ENCODE measurements at regions not wholly inside any gene's neighbourhood (a gene's known extent, or its start where the extent isn't known, plus 50 kb on each side); places are given as distances from the start of the nearest gene placed in this dataset.

- DNase-seq (ENCODE audit: low read depth) = no peak
These were observed 136.1 kb upstream of the LGALSL start for GRCh38 chr2:64317707-64318475.

- DNase-seq (ENCODE audit: low read depth) = no peak
These were observed 135.6 kb upstream of the LGALSL start for GRCh38 chr2:64318476-64318748.

- no peak for DNase-seq (ENCODE audit: low read depth)
These were observed 134.1 kb upstream of the LGALSL start for GRCh38 chr2:64319896-64320295.

- no peak for DNase-seq (ENCODE audit: low read depth)
These were observed 131.5 kb upstream of the LGALSL start for GRCh38 chr2:64322433-64322832.

- DNase-seq (ENCODE audit: low read depth) = no peak
These were observed 130.8 kb upstream of the LGALSL start for GRCh38 chr2:64323197-64323596.

GRCh38 chr2:64324746-64325410, 129.1 kb upstream of the LGALSL start:
- no peak for DNase-seq (ENCODE audit: low read depth)

GRCh38 chr2:64325477-64325851, 128.5 kb upstream of the LGALSL start:
- no peak for DNase-seq (ENCODE audit: low read depth)

- peak; percentile 52 for DNase-seq (ENCODE audit: low read depth)
These were observed 127.9 kb upstream of the LGALSL start for GRCh38 chr2:64325852-64326577.

- no peak for DNase-seq (ENCODE audit: low read depth)
These were observed 127.3 kb upstream of the LGALSL start for GRCh38 chr2:64326578-64327050.

GRCh38 chr2:64327129-64327509, 126.8 kb upstream of the LGALSL start:
- DNase-seq (ENCODE audit: low read depth) = no peak

GRCh38 chr2:64327510-64328414, 126.2 kb upstream of the LGALSL start:
- DNase-seq (ENCODE audit: low read depth) = peak; percentile 37

GRCh38 chr2:64328415-64328722, 125.6 kb upstream of the LGALSL start:
- DNase-seq (ENCODE audit: low read depth) = no peak

- no peak for DNase-seq (ENCODE audit: low read depth)
These were observed 125.2 kb upstream of the LGALSL start for GRCh38 chr2:64328756-64329155.

GRCh38 chr2:64329848-64330247, 124.1 kb upstream of the LGALSL start:
- DNase-seq (ENCODE audit: low read depth) = no peak

- DNase-seq (ENCODE audit: low read depth) = peak; percentile 69
These were observed 123.5 kb upstream of the LGALSL start for GRCh38 chr2:64330281-64331113.

GRCh38 chr2:64331114-64331645, 122.8 kb upstream of the LGALSL start:
- DNase-seq (ENCODE audit: low read depth) = no peak

GRCh38 chr2:64331849-64332699, 121.9 kb upstream of the LGALSL start:
- no peak for DNase-seq (ENCODE audit: low read depth)

GRCh38 chr2:64336171-64336570, 117.8 kb upstream of the LGALSL start:
- DNase-seq (ENCODE audit: low read depth) = no peak

- DNase-seq (ENCODE audit: low read depth) = no peak
These were observed 116.6 kb upstream of the LGALSL start for GRCh38 chr2:64337314-64337713.

GRCh38 chr2:64338108-64338507, 115.9 kb upstream of the LGALSL start:
- DNase-seq (ENCODE audit: low read depth) = no peak

All from activated T-cell treated with anti-CD3 and anti-CD28 coated beads for 24 hours (primary cell).